Peyer's patch (tissue), 4 donors: ENCODE measurements at regions not wholly inside any gene's neighbourhood (a gene's known extent, or its start where the extent isn't known, plus 50 kb on each side); places are given as distances from the start of the nearest gene placed in this dataset.

ENCODE experiments used
- POLR2A ChIP-seq, 2 donors: fragments of 450-650 bp; IDR thresholded peaks; one replicate each; pipeline ENCODE4 v1.5.1; 2017; ENCODE audit warnings: antibody characterized with exemption in 2 of 2, mild to moderate bottlenecking in 2 of 2, moderate library complexity in 2 of 2
- TF ChIP-seq, protein P1 (sequence below), 6 experiments: fragments of 450-650 bp in 4 of 6; fragments of 200-600 bp in 2 of 6; sonication (generic) in 1 of 6; IDR thresholded peaks; one replicate each; pipeline ENCODE4 v1.5.1; 2017 to 2019; ENCODE audit warnings: antibody characterized with exemption in 6 of 6, mild to moderate bottlenecking in 3 of 6, moderate library complexity in 1 of 6

DNA sequence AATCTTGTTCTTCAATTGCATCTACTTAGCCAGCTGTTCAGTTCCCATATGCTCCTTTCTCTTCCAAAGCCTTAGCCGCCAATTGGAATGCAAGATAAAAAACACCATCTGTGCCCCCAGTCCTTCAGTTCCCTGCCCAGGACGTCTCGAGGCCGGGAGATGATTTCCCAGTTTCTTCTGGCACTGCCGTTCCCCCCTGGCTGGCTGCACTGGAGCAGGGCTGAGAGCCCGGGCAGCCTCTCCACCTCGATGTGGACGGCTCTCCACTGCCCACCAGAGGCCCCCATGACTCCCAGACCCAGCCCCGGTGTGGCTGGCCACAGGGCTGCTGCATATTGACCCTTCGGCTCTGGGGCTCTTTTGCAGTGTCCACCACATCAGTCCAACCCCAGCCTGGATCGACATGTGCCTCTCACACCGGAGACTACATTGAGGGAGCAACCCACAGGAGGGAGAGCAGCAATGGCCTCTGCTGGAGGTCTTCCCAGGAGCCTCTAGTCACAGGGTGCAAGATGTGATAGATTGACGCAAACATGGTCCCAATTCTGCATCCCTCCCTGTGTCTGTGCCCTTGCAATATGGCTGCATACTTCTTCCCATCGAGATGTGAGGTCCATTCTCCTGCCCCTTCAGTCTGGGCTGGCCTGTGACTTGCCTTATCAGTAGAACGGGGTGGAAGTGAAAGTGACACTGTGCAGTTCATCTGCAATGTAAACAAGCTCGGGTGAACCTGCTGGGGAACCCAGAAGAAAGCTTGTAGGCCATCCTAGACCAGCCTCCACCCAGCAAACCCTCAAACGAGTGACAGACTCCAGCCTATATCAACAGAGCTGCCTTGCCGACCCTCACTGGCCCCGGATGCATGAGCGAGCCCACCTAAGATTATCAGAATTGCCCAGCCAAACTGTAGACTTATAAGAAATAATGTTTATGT is 52.3 kb upstream of the PRR20G start:
- TF ChIP-seq, protein P1, sequence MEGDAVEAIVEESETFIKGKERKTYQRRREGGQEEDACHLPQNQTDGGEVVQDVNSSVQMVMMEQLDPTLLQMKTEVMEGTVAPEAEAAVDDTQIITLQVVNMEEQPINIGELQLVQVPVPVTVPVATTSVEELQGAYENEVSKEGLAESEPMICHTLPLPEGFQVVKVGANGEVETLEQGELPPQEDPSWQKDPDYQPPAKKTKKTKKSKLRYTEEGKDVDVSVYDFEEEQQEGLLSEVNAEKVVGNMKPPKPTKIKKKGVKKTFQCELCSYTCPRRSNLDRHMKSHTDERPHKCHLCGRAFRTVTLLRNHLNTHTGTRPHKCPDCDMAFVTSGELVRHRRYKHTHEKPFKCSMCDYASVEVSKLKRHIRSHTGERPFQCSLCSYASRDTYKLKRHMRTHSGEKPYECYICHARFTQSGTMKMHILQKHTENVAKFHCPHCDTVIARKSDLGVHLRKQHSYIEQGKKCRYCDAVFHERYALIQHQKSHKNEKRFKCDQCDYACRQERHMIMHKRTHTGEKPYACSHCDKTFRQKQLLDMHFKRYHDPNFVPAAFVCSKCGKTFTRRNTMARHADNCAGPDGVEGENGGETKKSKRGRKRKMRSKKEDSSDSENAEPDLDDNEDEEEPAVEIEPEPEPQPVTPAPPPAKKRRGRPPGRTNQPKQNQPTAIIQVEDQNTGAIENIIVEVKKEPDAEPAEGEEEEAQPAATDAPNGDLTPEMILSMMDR (IDR thresholded peaks at IDR 0.05): no peak
- TF ChIP-seq POLR2A (IDR thresholded peaks at IDR 0.05): no peak
